Heart left ventricle (tissue), 16 donors: ENCODE measurements at regions not wholly inside any gene's neighbourhood (a gene's known extent, or its start where the extent isn't known, plus 50 kb on each side); places are given as distances from the start of the nearest gene placed in this dataset.
"Not testable (repeated sequence)": the region's sequence is repeated elsewhere in the genome, so short reads cannot be mapped to it uniquely, and the experiment has no call there.

Source experiments
- ATAC-seq, 4 donors: fragments of 200-7000 bp; cut with Tn5 transposase; one replicate each; pipeline ENCODE4 v1.9.1; 2020 to 2022; ENCODE audit warnings: moderate library complexity in 4 of 4, mild to moderate bottlenecking in 3 of 4, moderate number of reproducible peaks in 1 of 4
- DNase-seq, 5 donors: peaks; one replicate each; pipeline ENCODE4 v3.0.0-alpha.2; 2020
- H3K27ac ChIP-seq, 12 donors: fragments of 200-600 bp; sonication (generic) in 4 of 12; one replicate each; pipeline versions ENCODE4 v1.5.0 to v1.8.0; 2016 to 2022; ENCODE audit warnings: mild to moderate bottlenecking in 2 of 12
- H3K27me3 ChIP-seq, 9 donors: fragments of 200-600 bp; sonication (generic) in 2 of 9; one replicate each; pipeline versions ENCODE4 v1.5.1 to v1.8.0; 2016 to 2022; ENCODE audit warnings: mild to moderate bottlenecking in 3 of 9
- H3K36me3 ChIP-seq, 9 donors: fragments of 200-600 bp; sonication (generic) in 2 of 9; one replicate each; pipeline versions ENCODE4 v1.5.0 to v1.8.0; 2018 to 2022; ENCODE audit warnings: mild to moderate bottlenecking in 2 of 9
- H3K4me1 ChIP-seq, 12 donors: fragments of 200-600 bp; sonication (generic) in 4 of 12; one replicate each; pipeline versions ENCODE4 v1.5.0 to v1.8.0; 2016 to 2022; ENCODE audit warnings: mild to moderate bottlenecking in 3 of 12
- H3K4me3 ChIP-seq, 12 donors: fragments of 200-600 bp; sonication (generic) in 4 of 12; one replicate each; pipeline versions ENCODE4 v1.5.0 to v1.8.0; 2017 to 2022; ENCODE audit warnings: mild to moderate bottlenecking in 9 of 12, moderate library complexity in 4 of 12
- H3K9me3 ChIP-seq, 12 donors: fragments of 200-600 bp; sonication (generic) in 4 of 12; one replicate each; pipeline versions ENCODE4 v1.5.0 to v1.8.0; 2016 to 2022; ENCODE audit warnings: mild to moderate bottlenecking in 1 of 12
- POLR2A ChIP-seq, 2 donors: fragments of 450-650 bp; IDR thresholded peaks; one replicate each; pipeline ENCODE4 v1.6.1; 2017; ENCODE audit warnings: antibody characterized with exemption in 2 of 2, mild to moderate bottlenecking in 2 of 2, moderate library complexity in 2 of 2
- WGBS, 4 donors: extraction: QIAGEN DNeasy Blood & Tissue Kit in 2 of 4; methylation state at CpG; one replicate each; pipeline versions ENCODE4 v1.1.5 to v1.1.7; 2013 to 2018; 5-methylcytosine and 5-hydroxymethylcytosine counted together
- intact Hi-C, 10 donors: fragments of 100-400 bp; cut with DNase I; formaldehyde crosslinking; loops; one replicate each; pipeline versions ENCODE4 v1.11.1 to v1.14.2; 2022
- TF ChIP-seq, protein P1 (sequence below), 12 donors: fragments of 200-600 bp; sonication (generic) in 4 of 12; IDR thresholded peaks; one replicate each; pipeline versions ENCODE4 v1.5.0 to v1.8.0; 2018 to 2022; ENCODE audit warnings: antibody characterized with exemption in 12 of 12, mild to moderate bottlenecking in 5 of 12
- donor health status: ischemic (EF 13 %, LVEDD 7.1; RV severe dilation, severe dysfunction).
- donor health status: healthy with polysubstance abuse.
- donor health status: DM: no; HTN: yes; CAD: no.
- donor health status: DM: no; HTN: no; CAD: no.
- donor health status: ischemic (EF 25% LVEDD 6.9; RV normal size, moderate dysfunction).
- donor health status: ischemic (EF 25% LVEDD 5.7; RV mildly dilated, moderate dysfunction).
- donor health status: healthy.
- donor health status: DM: yes; HTN: yes; CAD: no.
- donor health status: ischemic (EF 35%, LVEDD 5.7; RV mildly dilated, moderate dysfunction).
- donor health status: nonischemic (EF 11% LVEDD 7.7; RV severe dilation, severe dysfunction).
- donor health status: DM: yes; HTN: yes; CAD: no.
- donor health status: PGD.
- donor health status: ischemic (EF 29% LVEDD 5.4; RV normal size, mild dysfunction).
- donor health status: nonischemic (EF 23%, LVEDD 6.1; RV moderate dilation, normal function).

DNA sequence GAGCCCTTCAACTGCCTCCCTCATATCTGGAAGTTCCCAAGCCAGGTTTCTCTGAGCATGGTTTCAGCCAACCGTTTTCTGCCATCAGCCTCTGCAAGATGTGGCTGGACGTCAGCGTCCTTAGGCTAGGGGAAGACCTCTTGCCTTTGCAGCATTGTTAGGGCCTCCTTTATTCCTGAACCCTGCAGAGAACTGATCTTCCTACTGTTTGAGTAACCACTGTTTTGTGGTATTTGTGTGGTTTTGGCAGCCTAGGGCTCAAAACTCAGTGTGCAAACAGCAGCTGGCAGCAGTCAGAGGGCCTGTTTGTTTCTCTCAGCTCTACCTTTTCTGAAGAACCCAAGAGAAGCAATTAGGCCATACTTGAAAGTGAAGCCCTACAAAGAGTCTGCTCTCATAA lies 83.4 kb upstream of the SEMA3E start:
- DNase-seq (no peak), ATAC-seq (no peak)
- Histone ChIP-seq H3K27me3 (no peaks in the 10 kb centered on the region), H3K4me3 (no peak overlapping the region), H3K36me3 (no peaks in the 10 kb centered on the region), H3K9me3 (no peaks in the 10 kb centered on the region), H3K27ac (no peak overlapping the region), H3K4me1 (no peaks in the 10 kb centered on the region)
- TF ChIP-seq POLR2A (IDR thresholded peaks at IDR 0.05): no peak
- TF ChIP-seq, protein P1, sequence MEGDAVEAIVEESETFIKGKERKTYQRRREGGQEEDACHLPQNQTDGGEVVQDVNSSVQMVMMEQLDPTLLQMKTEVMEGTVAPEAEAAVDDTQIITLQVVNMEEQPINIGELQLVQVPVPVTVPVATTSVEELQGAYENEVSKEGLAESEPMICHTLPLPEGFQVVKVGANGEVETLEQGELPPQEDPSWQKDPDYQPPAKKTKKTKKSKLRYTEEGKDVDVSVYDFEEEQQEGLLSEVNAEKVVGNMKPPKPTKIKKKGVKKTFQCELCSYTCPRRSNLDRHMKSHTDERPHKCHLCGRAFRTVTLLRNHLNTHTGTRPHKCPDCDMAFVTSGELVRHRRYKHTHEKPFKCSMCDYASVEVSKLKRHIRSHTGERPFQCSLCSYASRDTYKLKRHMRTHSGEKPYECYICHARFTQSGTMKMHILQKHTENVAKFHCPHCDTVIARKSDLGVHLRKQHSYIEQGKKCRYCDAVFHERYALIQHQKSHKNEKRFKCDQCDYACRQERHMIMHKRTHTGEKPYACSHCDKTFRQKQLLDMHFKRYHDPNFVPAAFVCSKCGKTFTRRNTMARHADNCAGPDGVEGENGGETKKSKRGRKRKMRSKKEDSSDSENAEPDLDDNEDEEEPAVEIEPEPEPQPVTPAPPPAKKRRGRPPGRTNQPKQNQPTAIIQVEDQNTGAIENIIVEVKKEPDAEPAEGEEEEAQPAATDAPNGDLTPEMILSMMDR (IDR thresholded peaks at IDR 0.05): no peak
- intact Hi-C loops: loop anchor here in 1 of 10 donors (10.0 kb wide), 1 partner anchor 58 kb away; no protein-coding TSS in a partner anchor
- 76 to 87% (median 83%) methylated on average over 3 of the region's 3 CpGs for whole genome bisulfite sequencing, 4 donors

DNA sequence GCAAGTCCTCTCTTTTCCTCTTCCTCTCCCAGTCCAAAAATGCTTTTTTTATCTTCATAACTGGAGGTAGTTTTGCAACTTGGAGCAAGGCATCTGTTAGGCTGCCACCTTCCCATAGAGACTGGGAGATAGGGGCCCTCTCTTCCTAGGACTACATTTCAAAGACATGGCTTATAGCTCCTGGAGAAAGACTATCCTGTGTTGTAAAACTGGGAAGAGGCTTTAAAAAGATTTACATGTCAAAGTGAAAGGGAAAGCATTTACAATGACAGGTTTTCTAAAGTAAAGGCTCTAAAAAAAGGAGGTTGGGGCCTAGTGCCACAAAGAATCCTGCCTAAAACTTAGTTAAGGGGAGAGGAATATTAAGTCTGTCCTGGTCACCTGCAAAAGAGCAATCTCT lies 82.2 kb upstream of the SEMA3E start:
- no peaks in the 10 kb centered on the region for H3K36me3 ChIP-seq
- no peak overlapping the region for H3K4me3 ChIP-seq
- TF ChIP-seq POLR2A (IDR thresholded peaks at IDR 0.05): no peak
- TF ChIP-seq, protein P1 (IDR thresholded peaks at IDR 0.05): no peak
- no peaks in the 10 kb centered on the region for H3K4me1 ChIP-seq
- H3K27ac ChIP-seq: no peak overlapping the region
- DNase-seq (no peak), ATAC-seq (no peak)
- no peaks in the 10 kb centered on the region for H3K9me3 ChIP-seq
- intact Hi-C loops: loop anchor here in 1 of 10 donors (10.0 kb wide), 1 partner anchor 56 kb away; no protein-coding TSS in a partner anchor
- no peaks in the 10 kb centered on the region for H3K27me3 ChIP-seq

DNA sequence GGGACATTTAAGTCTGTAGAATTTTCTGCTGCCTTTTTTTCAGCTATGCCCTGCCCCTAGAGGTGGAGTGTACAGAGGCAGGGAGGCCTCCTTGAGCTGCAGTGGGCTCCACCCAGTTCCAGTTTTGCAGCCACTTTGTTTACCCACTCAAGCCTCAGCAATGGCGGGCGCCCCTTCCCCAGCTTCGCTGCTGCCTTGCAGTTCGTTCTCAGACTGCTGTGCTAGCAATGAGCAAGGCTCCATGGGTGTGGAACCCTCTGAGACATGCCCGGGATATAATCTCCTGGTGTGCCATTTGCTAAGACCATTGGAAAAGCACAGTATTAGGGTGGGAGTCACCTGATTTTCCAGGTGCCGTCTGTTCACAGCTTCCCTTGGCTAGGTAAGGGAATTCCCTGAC lies 68.0 kb upstream of the SEMA3E start:
- H3K36me3 ChIP-seq, H3K4me3 ChIP-seq, ATAC-seq, H3K27me3 ChIP-seq, H3K4me1 ChIP-seq, intact Hi-C loops, H3K27ac ChIP-seq, DNase-seq: not testable (repeated sequence)
- H3K9me3 ChIP-seq: peaks cover 0 to 11% (median 0%) of the 10 kb centered on the region in 12 donors
- 83 to 92% (median 85%) methylated on average over 5 to 6 of the region's 6 CpGs for WGBS, 4 donors

DNA sequence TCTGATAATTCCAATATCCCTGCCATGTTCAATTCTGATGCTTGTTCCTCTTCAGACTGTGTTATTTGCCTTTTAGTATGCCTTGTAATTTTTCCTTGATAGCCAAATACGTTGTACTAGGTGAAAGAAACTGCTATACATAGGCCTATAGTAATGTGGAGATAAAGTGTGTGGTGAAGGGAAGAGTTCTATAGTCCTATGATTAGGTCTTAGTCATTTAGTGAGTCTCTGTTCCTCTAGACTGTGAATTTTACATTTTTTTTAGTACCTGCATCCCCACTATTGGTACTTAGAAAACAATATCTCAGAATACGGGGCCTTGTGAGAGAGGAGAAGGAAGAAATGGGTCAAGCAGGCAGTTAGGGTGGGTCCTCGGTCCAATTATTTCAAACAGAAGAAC lies 59.6 kb upstream of the SEMA3E start:
- 73 to 76% (median 75%) methylated on average over 3 of the region's 3 CpGs for WGBS, 4 donors
- ATAC-seq: no peak
- H3K27ac ChIP-seq: no peak overlapping the region
- TF ChIP-seq POLR2A (IDR thresholded peaks at IDR 0.05): no peak
- TF ChIP-seq, protein P1 (IDR thresholded peaks at IDR 0.05): no peak
- no peaks in the 10 kb centered on the region for H3K27me3 ChIP-seq
- H3K9me3 ChIP-seq: peaks cover 0 to 9% (median 2%) of the 10 kb centered on the region in 12 donors
- intact Hi-C loops: no loop called here
- H3K36me3 ChIP-seq: no peaks in the 10 kb centered on the region
- no peak overlapping the region for H3K4me3 ChIP-seq
- H3K4me1 ChIP-seq: no peaks in the 10 kb centered on the region
- DNase-seq: no peak

DNA sequence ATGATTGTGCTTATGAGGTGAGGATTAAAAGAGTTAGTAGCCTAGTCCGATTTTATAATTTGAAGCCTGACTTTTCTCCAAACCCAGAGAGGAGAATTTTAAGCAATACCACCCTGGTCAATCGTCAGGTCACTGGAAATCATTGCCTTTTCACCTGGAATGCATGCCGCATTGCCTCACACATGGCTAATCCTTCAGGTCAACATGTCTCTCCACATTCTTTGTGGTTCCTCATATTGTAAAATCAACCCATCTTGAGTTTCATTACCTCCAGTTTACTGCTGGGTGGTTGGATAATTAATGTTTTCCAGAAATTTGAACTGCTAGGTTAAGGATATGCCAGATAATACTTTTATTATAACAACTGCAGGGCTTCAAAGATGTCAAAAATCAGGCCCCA lies 55.6 kb upstream of the SEMA3E start:
- Histone ChIP-seq H3K4me1 (no peaks in the 10 kb centered on the region), H3K9me3 (peaks cover 0 to 5% (median 0%) of the 10 kb centered on the region in 12 donors), H3K27me3 (no peaks in the 10 kb centered on the region), H3K36me3 (no peaks in the 10 kb centered on the region), H3K4me3 (no peak overlapping the region), H3K27ac (no peak overlapping the region)
- intact Hi-C loops: no loop called here
- ATAC-seq: no peak
- WGBS, 4 donors: 75 to 80% (median 78%) methylated on average over 3 of the region's 3 CpGs
- DNase-seq: no peak
- TF ChIP-seq, protein P1 (IDR thresholded peaks at IDR 0.05): no peak
- no peak for TF ChIP-seq POLR2A (IDR thresholded peaks at IDR 0.05)
